ENCODE measurements at regions not wholly inside any gene's neighbourhood (a gene's known extent, or its start where the extent isn't known, plus 50 kb on each side); places are given as distances from the start of the nearest gene placed in this dataset.

DNA sequence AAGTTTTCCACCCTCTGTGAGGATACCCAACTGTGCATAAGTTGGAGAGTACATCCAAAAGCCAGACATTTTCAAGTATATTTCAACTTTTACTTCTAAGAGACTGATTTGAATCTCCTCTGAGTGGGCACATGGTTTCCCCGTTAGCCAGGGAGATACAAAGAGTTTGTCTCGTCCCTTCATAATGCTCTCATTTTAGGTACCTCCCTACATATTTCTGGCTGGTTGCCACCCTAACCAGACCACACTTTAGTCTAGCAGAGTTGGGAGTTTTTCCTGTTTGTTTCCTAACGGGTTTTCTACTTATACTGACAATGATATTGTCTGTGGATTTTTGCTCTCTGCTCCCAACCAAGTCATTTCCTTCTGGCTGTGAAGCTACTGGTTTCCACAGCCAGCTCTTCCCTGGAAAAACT is 180.3 kb downstream of the CCDC71L start:
- DNase-seq = peak; percentile 15 to 28

DNA sequence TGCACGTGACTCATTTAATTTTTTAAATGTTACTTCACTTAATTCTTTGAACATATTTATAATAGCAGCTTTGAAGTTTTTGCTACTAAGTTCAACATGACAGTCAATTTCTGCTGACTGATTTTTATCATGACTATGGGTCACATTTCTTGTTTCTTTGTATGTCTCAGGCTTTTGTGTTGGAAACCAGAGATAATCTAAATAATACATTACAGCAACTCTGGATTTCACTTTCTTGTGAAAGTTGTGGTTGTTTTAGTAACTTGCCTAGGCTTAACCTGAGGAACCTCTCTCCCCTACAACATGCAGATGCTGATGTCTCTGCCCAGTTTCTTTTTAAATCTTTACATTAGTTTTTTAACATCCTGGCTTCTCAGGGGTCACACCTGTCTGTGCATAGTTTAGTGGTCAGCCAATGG is 180.8 kb downstream of the CCDC71L start:
- DNase-seq = no peak

DNA sequence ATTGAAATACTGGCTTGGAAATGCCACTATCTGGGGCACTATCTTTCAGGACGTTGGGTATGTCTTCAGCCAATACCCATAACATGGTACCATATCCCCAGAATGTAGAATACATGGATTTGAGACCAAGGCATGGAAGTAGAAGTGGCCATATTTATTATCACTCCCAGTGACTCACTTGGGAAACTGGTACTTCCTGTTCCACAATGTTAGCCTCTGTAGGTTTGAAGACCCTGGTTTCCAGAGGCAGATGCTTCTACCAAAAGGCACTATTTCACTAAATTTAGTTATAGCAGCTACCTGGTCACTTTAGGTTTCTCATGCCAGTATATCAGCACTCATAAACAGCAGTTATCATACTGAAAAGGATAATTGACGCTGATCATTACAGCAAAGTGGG is 184.2 kb downstream of the CCDC71L start:
- DNase-seq = no peak

DNA sequence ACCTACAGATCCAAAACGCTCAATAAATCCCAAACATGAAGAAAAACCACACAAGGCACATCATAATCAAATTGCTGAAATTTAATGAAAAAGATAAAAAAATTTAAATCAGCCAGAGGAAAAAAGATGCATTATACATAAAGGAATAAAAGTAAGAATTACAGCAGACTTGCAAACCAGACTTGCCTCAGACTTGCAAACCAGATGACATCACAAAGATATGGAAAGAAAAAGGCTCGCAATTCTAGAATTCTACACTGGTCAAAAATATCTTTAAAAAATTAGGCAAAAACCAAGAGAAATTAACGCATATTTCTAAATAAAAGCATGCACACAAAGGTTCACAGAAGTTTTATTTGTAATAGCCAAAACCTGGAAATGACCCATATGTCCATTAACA is 188.0 kb upstream of the NAMPT start:
- DNase-seq = no peak

DNA sequence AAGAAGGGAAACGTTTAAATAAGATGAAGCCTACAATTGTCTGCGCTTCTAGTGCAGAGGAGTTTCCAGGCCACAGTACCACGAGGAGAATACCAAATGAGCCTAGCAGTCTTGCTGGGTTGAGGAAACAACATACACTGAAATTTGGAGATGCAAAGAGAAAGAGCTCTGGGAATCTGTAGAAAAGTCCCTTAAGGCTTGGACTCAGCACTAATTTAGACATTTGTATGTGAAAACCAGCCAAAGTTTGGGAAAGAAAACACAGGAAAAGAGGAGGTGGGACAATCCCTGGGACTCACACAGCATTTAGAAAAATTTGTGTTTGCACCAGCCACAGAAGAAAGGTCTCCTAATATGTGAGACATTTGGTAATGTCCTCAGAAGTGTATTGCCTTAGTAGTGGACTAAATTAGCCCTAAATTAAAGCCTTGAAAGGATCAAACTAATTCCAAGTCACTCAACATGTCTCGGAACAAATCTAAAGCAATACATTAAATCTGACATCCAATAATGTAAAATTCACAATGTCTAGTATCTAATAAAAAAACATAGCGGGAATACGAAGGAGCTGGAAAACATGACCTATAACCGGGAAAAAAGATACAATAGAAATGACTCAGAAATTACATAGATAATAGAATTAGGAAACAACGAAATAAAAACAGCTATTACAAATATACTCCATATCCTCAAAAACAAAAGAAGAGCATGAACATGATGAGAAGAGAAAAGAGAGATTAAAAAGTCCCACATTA is 187.1 kb upstream of the NAMPT start:
- no peak for DNase-seq

DNA sequence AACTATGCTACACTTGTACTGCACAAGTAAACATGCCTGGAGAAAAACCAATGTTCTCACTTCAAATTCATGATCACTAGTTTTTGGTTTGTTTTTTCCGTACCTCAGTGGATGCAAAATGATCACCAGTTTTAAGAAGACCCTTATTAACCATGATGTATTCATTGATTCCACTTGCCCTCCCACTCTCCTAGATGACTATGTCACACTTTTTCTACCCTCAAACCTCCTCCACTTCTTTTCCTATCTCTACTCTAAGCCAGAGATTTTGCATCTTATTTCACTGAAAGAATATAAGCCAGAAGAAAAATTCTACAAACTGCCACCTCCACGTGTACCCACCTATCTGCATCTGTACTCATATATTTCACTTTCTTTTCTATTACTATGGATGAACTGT is 186.2 kb upstream of the NAMPT start:
- no peak for DNase-seq

DNA sequence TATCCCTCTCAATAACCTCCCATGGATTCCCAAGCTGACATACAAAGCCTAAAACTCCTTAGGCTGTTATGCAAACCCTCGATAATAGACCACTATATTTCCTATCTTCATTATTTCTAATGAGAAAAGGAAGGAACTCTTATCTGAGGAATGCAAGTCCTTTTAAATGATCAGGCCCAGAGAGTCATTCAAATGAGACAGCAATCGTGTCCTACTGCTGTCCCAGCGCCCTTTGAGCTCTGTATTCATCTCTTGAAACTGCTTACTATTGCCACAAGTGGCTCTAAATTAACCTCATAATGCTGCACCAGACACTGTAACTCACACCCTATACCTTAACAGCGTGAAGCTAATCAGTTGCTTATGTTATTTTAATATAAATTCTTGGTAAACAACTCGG is 182.1 kb upstream of the NAMPT start:
- no peak for DNase-seq

DNA sequence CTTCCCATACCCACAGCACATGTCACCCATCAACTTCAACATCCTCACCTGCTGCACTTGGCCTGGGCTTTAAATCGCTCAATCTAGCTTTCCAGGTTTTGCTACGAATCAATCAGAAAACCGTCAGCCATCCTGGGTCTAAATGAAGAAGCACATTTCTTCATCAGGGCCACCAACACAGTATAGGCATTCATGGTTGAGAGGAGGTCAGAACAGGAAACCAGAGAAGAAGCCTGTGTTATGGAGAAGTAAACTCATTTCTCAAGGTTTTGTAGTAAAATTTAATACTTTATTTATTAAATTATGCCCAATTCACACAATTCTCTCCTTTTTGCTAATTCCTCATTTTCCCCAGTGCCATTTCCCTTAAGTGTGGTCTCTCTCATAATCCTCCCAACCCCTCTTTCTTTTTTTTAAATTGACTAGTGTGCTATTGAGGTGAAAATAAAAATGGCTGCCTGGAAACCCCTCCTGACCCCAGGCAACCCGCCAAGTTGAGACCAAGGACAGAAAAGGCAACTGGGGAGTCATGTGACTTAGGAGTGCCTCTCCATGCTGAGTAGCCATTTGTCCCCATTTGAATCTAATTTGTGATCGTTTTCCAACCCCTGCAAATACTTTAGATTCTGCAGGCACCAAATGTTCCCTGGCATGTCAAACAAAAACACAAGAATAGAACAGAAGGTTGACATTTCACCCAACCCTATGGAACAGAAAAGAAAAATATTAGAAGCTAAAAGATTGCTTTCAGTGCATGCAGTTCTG is 181.1 kb upstream of the NAMPT start:
- no peak for DNase-seq

DNA sequence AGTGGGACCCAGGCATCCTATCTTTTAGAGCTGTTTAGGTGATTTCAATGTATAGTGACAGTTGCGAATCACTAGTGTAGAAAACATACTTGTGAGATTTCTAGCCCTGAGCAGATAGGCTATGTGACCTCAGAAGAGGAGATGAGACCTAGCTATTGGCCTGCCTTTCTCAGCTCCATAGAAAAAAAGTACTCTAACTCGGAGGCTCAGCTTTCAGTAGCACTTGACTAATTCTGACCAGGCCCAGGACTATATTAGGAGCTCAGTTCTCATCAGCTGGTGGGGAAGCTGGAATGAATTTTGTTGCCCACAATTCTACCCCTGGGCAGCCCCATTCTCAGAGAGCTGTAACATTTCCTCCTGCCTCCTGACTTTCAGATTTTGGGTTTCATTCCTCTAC is 179.9 kb upstream of the NAMPT start:
- no peak for DNase-seq

DNA sequence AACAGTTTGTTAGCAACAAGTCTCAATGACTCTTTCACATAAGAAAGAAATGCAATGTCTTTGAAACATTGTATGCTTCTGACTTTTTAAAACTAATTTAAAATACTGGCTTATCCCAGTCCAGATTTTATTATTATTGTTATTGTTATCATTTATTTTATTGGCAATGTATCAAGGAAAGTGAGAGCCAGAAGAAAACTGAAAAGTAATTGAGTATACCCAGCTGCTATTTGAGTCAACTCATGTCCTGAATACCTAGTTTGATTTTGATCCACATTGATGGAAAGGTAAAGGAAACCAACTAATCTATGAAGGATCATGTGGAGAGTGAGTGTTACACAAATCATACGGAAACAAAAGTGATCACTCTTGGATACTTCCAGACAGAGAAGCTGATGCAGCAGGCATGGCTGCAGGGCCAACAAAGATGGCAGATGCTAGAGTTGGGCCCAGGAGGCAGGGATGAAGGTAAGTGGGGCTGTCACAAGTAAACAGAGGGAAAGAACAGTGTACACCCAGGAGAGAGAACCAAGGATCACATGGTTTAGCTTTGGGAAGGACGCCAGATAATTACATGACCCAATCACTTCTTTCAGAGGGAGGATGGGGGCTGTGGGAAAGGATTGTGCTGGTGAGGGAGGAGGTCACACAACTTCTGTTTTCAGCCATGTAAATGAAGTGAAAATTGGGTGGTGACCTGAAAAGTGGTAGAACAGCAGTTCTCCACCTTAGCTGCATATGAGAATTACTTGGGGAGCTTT is 179.2 kb upstream of the NAMPT start:
- DNase-seq = no peak

DNA sequence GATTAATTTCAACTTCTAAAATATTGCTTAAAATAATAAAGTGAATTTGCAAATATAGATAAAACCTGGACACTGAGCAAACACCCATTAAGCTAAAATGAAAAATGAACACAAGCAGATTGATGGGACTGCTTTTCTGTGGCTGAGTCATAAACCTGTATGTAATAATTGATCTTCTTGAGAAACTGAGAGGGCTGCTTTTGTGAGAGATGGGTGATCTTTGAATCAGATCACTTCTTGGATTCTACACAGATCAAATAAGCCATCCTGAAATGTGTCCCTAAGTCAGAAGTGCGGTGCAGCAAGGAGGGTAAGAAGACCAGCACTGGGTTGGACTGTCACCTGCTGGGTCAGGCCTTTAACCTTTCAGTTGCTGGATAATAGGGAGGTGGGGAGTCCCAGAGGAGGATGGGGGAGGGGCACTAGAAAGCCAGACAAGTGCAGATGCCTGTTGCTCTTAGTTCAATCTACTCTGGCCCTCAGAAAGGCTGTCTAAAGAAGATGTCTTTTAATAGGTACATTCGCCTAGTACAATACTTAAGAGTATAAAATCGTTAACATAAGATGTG is 178.2 kb upstream of the NAMPT start:
- peak; percentile 13 to 33 for DNase-seq

DNA sequence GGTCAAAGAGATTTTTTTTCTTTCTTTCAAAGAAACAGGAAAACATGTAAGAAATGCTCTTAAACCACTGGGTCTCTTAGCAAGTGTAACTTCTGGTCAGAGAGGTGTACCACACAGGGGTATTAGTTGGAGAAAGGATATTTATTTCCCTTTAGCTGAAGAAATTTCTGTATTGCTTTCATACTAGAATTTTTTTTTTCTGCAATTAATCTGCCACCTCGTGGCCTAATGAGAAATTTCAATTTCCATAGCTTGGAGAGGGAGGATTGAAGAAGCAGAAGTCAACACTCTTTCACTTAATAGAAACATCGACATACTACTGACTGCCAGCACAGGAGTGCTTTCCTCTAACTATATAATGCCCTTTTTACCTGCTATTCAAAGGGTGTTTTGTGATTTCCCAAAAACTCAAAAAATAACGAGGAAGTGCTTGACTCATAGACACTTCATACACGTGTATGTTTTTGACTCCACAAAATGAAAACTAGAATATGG is 177.6 kb upstream of the NAMPT start:
- DNase-seq = no peak

DNA sequence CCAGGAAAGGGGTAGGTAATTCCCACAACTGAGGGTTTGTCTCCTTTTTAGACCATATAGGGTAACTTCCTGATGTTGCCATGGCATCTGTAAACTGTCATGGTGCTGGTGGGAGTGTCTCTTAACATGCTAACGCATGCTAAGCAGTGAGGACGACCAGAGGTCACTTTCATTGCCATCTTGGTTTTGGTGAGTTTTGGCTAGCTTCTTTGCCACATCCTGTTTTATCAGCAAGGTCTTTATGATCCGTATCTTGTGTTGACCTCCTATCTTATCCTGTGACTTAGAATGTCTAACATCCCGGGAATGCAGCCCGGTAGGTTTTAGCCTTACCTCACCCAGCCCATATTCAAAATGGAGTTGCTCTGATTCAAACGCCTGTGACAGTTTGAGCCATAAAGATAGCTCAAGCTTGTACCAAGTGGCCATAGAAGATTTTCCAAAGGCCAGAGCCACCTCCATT is 176.0 kb upstream of the NAMPT start:
- no peak for DNase-seq

DNA sequence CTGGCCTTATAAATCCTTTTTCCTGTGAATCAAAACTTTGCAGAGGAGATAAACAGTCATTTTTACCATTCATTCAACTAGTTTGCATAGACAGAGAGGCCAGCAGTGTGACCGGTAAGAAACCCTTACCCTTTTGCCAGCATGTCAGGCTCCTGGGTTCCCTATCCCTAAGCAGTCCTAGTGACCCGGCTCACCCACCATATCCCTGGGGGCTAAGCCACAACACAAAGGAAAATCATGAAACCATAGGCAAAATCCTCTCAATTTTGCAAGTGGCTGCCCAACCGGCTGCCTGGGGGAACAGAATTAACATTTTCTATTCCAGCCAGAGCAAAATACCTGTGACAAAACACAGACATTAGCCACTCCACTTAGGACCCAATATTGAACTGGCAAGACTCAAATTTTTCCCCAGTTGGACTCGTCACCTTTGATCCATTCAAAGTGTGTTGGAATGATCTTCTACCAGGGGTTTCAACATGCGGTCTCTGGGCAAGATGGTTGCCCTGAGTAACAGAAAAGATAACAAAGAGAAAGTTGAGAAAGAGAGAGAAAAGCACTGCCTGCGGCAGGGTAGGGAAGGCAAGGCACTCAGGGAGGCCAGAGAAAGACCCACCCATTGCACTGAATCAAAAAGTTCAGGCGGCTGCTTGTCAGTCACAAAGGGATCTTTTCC is 174.8 kb upstream of the NAMPT start:
- DNase-seq = no peak

DNA sequence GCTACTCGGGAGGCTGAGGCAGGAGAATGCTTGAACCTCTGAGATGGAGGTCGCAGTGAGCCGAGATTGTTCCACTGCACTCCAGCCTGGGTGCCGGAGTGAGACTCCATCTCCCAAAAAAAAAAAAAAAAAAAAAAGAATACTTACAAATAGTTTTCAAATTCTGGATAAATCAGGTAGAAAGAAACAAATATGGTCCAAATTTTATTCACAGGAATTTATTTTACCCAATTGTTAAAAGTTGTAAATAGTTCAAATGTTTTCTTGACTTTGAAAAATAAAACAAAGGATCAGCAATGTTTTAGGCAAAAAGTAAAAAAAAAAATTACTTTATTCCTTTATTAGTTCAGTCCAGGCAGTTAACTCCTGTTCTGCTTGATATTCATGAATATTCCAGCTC is 172.9 kb upstream of the NAMPT start:
- DNase-seq = no peak

DNA sequence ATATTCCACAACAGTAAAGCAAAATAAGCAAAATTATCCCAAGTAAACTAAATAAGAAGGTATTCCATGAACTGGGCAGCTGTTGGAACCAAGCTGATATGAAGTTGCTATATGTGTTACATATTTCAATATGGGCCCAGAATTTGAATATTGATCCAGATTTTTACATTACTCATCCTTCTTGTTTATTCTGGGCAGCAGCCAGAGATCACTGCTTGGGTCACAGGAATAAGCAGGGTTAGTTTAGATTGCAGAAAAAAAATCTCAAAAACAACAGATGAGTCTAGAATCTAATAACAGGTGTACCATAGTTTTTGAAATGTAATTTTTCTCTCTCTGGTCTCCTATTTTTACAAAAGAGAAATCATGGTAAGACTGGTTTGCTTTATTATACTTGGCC is 171.5 kb upstream of the NAMPT start:
- no peak for DNase-seq

DNA sequence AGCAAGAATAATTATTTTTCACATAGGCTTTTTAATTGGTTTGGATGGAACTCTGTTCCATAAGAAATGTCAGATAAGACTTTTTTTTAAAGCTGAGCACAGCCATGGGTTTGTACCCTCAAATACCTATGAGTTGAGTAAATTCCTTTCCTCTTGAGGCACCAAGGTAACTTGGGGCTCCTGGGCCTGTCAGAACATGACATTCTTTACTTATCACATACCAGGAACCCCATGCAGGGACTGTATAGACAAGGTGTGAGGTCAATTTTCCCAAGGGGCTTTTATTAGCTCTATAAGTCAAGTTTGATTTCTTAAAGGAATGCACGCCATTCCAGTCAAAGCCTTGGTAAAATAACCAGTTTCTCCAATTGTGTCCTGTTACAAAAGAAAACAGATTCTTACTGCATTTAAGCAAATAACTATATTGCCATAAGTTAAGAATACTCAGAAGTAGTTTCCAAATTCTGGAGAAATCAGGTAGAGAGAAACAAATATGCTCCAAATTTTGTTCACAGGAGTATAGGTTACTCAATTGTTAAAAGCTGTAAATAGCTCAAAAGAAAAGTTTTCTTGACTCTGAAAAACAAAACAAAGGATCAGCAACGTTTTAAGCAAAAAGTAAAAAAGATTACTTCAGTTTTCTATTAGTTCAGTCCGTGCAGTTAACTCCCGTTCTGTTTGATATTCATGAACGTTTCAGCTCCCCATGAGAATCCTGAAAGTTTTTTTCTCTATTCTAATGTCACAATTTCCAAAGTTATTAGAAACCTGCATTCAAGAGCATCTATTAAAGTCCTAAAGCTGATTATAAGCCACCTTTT is 167.5 kb upstream of the NAMPT start:
- DNase-seq = no peak

DNA sequence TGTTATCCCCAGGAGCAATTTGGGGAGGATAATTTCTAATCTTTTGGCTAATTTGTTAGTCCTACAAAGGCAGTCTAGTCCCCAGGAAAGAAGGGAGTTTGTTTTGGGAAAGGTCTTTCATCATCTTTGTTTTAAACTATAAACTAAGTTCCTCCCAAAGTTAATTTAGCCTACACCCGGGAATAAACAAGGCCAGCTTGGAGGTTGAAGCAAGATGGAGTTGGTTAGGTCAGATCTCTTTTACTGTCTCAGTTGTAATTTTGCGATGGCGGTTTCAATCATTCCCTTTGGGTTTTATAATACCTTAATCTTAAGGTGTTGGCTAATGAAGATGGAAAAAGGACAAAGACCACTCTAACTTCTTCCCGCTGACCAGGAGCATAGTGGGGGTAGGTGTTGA is 166.4 kb upstream of the NAMPT start:
- DNase-seq = no peak

DNA sequence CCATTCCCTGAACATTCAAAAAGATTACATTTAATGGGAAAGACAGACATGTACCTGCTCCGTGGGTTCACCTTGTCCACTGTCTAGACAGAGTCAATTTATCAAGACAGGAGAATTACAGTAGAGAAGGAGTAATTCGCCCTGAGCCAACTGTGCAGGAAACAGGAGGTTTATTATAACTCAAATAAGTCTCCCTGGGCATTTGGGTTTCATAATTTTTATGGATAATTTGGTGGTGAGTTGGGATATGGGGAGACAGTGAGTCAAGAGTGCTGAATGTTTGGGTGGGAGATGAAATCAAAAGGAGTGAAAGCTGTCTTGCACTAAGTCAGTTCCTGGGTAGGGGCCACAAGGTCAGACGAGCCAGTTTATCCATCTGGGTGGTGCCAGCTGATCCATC is 165.9 kb upstream of the NAMPT start:
- DNase-seq = no peak

DNA sequence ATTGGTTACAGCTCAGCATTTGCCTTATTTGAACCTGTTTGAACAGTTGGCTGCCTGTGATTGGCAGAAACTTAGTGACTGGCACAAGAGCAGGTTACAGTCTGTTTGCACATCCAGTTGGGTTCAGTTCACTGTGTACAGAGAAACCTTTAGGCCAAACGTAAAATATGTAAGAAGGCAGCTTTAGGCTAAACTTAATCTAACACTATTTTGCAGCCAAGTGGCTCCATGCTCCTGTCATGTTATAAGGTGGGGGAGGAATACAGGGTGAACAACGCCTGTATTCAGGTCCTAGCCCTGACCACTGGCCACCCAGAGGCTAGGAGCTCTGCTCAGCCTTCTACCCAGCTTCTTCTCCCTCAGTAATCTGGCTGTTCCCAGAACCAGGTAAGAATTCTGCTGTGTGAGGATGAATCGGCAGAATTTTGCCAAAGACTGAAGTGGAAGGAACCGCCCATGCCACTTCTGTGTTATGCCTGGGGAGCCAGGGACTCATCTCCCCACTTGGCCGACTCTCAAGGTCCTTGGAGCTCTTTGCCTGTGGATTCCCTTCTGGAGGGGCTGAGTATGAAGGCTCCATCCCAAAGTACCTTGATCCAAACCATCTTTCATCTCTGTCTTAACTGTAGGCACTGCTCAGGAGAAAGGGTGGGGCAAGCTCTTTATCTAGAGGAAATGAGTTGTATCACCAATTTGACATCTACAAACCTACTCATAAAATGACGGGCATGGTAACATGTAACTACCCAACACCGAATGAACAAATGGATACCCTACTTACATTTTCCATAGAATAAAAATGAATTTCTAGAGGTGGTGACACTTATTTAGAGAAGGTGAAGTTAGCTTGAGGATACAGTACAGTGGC is 164.4 kb upstream of the NAMPT start:
- no peak for DNase-seq
